ENCODE measurements at regions not wholly inside any gene's neighbourhood (a gene's known extent, or its start where the extent isn't known, plus 50 kb on each side); places are given as distances from the start of the nearest gene placed in this dataset.

DNA sequence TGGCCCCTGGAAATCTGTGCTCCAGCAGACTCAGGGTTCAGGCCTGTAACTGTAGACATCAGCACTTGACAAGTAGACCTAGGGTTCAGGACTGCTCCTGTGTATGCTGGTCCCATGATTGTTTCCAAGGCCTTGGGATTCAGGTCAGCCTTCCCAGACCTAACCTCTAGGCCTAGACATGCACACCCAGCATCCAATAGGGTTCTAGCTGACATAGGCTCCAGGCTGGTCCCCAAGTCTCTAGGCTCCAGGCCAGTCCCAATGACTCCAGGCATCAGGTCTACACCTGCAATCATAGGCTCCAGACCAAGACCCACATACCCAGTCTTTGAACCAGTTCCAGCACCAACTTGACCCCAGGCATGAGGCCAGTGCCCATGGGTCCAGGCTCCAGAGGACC, 166.2 kb upstream of the GRIA4 start:
- ATAC-seq (no peak), DNase-seq (no peak)
- no peaks in the 10 kb centered on the region for H3K27me3 ChIP-seq (ENCODE audit: low read depth)
- H3K4me1 ChIP-seq = no peaks in the 10 kb centered on the region
- H3K36me3 ChIP-seq = no peaks in the 10 kb centered on the region
- H3K4me3 ChIP-seq = no peak overlapping the region
- no peaks in the 10 kb centered on the region for H3K9me3 ChIP-seq
- H3K27ac ChIP-seq = no peak overlapping the region
- TF ChIP-seq, protein P1, sequence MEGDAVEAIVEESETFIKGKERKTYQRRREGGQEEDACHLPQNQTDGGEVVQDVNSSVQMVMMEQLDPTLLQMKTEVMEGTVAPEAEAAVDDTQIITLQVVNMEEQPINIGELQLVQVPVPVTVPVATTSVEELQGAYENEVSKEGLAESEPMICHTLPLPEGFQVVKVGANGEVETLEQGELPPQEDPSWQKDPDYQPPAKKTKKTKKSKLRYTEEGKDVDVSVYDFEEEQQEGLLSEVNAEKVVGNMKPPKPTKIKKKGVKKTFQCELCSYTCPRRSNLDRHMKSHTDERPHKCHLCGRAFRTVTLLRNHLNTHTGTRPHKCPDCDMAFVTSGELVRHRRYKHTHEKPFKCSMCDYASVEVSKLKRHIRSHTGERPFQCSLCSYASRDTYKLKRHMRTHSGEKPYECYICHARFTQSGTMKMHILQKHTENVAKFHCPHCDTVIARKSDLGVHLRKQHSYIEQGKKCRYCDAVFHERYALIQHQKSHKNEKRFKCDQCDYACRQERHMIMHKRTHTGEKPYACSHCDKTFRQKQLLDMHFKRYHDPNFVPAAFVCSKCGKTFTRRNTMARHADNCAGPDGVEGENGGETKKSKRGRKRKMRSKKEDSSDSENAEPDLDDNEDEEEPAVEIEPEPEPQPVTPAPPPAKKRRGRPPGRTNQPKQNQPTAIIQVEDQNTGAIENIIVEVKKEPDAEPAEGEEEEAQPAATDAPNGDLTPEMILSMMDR (IDR thresholded peaks at IDR 0.05) = no peak
- intact Hi-C loops (cut with DNase I) = no loop called here

DNA sequence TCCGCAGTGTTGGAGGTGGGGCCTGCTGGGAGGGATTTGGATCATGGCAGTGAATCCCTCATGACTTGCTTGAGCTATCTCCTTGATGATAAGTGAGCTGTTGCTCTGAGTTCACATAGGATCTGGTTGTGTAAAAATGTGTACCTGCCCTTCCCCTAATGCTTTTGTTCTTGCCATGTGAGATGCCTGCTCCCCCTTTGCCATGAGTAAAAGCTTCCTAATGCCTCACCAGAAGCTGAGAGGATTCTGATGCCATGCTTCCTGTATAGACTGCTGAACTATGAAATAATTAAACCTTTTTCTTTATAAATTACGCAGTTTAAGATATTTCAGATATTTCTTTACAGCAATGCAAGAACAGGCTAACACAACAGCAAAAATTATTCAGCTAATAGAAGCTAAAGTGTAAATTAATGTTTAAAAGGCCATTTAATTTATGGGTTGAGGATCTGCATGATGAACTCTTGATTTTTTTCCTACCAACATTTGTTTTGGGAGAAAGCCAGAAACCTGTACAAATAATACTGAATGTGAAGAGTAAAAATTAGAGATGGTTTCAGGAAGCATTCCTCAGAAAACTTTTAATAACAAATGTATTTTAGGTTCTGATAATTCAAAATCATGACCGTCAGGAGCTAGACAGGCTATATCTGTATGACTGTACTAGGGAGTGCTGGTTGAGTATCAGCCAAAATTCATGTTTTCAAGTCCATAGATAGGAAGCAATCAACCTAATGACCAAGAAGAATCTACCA, 177.5 kb upstream of the GRIA4 start:
- DNase-seq (no peak), ATAC-seq (no peak)
- H3K9me3 ChIP-seq = no peaks in the 10 kb centered on the region
- H3K27me3 ChIP-seq (ENCODE audit: low read depth) = no peaks in the 10 kb centered on the region
- H3K4me3 ChIP-seq = no peak overlapping the region
- no peak overlapping the region for H3K27ac ChIP-seq
- TF ChIP-seq, protein P1 (IDR thresholded peaks at IDR 0.05) = no peak
- no peaks in the 10 kb centered on the region for H3K36me3 ChIP-seq
- H3K4me1 ChIP-seq = no peaks in the 10 kb centered on the region
- intact Hi-C loops (cut with DNase I) = no loop called here

DNA sequence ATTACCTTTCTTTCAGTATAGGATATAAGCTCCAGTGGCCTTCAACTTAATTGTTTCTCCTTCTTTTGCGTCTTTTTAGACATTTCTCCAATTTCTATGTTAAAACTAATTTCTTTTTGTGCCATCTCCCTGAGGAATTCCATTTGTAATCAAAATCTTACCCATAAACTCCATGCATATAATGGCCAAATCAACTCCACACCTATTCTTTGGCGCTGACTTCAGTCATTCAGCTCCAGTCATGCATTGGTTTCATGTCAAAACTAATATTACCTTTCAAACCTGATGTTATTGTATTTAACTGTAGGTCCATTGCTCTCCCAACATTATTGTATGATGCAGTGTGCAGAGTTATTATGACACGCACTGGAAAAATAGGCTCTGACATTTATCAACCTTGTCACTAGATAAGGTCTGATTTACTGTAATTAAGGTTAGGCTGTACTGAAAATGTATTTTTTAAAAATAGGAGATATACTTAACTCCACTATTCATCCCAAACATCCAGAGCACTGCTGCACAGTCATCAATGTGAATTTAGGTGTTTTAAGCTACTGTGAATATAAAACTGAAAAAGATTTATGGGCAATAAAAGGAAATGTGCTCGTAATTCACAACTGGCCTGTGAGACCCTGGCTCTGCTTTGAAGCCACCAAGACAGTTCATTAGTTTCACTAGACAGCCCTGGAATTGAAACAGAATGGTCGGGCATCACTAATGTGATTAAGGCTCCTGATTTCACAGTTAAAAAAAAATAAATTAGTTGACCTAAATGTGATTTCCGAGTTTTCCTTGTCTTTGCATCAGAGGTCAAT, 180.6 kb upstream of the GRIA4 start:
- no peak overlapping the region for H3K4me3 ChIP-seq
- TF ChIP-seq, protein P1 (IDR thresholded peaks at IDR 0.05) = no peak
- DNase-seq (no peak), ATAC-seq (no peak)
- intact Hi-C loops (cut with DNase I) = no loop called here
- H3K9me3 ChIP-seq = no peaks in the 10 kb centered on the region
- H3K27ac ChIP-seq = no peak overlapping the region
- no peaks in the 10 kb centered on the region for H3K4me1 ChIP-seq
- H3K27me3 ChIP-seq (ENCODE audit: low read depth) = no peaks in the 10 kb centered on the region
- no peaks in the 10 kb centered on the region for H3K36me3 ChIP-seq

DNA sequence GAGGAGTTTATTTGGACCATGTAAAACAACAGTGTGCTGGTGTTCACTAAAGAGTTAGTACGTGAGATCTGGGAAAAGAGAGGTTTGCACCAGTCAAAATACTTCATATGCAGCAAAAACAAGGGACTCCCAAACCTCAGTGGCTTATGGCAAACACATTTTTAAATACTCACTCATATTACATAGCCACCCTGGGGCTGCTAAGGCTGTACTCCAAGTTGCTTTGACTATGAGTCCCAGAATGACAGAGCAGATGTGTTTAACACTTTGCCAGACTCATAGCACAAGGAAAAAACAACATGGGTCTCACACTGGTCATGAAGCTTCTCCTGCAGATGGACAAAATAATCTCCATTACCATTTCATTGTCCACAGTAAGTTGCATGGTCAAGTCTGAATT, 202.8 kb upstream of the GRIA4 start:
- Histone ChIP-seq H3K9me3 (no peaks in the 10 kb centered on the region), H3K4me1 (no peaks in the 10 kb centered on the region), H3K36me3 (no peaks in the 10 kb centered on the region), H3K27ac (no peak overlapping the region), H3K4me3 (no peak overlapping the region), H3K27me3 (ENCODE audit: low read depth) (no peaks in the 10 kb centered on the region)
- ATAC-seq (no peak), DNase-seq (no peak)
- TF ChIP-seq, protein P1 (IDR thresholded peaks at IDR 0.05) = no peak
- intact Hi-C loops (cut with DNase I) = no loop called here

DNA sequence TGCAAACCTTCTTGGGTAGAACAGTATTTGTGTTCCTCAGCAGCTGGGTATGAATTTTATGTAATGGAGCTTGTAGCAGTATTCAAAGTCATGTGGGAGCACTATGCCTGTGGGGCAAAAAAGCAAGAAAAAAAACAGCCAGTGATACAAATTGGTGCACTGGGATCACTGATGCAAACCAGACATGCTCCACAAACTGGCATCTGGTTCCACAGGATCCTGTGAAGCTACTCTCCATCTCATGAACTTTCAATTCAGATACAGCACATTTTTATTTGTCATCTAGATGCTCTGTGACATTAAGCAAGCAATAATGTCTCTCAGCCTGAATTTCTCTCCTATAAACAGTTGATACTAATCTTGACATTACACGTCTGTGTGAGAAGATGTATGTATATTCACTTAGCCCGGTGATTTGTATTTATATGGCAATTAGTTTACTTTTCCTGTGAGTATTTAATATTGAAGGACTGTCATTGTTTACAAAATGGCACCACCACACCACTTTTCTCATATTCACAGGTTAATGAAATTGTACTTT, 208.5 kb upstream of the GRIA4 start:
- ATAC-seq = no peak
- intact Hi-C loops (cut with DNase I) = no loop called here
- H3K36me3 ChIP-seq = no peaks in the 10 kb centered on the region
- H3K9me3 ChIP-seq = no peaks in the 10 kb centered on the region
- no peaks in the 10 kb centered on the region for H3K27me3 ChIP-seq (ENCODE audit: low read depth)
- no peaks in the 10 kb centered on the region for H3K4me1 ChIP-seq
- DNase-seq = no peak
- TF ChIP-seq, protein P1 (IDR thresholded peaks at IDR 0.05) = no peak
- no peak overlapping the region for H3K27ac ChIP-seq
- H3K4me3 ChIP-seq = no peak overlapping the region

Measured in lower lobe of right lung (tissue), 2 donors.